Panc1 (cell line): ENCODE measurements at regions not wholly inside any gene's neighbourhood (a gene's known extent, or its start where the extent isn't known, plus 50 kb on each side); places are given as distances from the start of the nearest gene placed in this dataset.

Experiments used
- ATAC-seq: fragments of 200-7000 bp; cut with Tn5 transposase; 2 replicates; pipeline ENCODE4 v1.9.1; 2020; ENCODE audit warnings: mild to moderate bottlenecking, moderate library complexity
- BruUV-seq: library from RNA; stranded (reverse); fragments of 400-500 nt; replicated peaks from 2 replicates; lab custom pipeline; 2021; lab: Mats Ljungman, UMichigan
- CTCF ChIA-PET: fragments of 300-600 bp; sonication (Branson Sonifier 250); formaldehyde crosslinking; loops from one replicate; lab custom pipeline; 2022; ENCODE audit warnings: antibody characterized with exemption; lab: Charles Lee
- POLR2A ChIA-PET: fragments of 300-600 bp; sonication (Branson Sonifier 250); formaldehyde crosslinking; loops from one replicate; lab custom pipeline; 2022; ENCODE audit warnings: antibody characterized with exemption; lab: Charles Lee
- DNase-seq: peaks from one replicate; pipeline ENCODE4 v3.0.0-alpha.2; 2010; ENCODE audit warnings: low read depth, low spot score
- H3K27ac ChIP-seq: 2 replicates; pipeline ENCODE4 v1.5.1; 2011; ENCODE audit warnings: mild to moderate bottlenecking, low read length, inconsistent platforms
- H3K27me3 ChIP-seq: fragments of 200-500 bp; sonication (Bioruptor generic); 2 replicates; pipeline ENCODE4 v1.6.0; 2014; ENCODE audit warnings: low read length, inconsistent platforms; ENCODE audit not compliant: control insufficient read depth, insufficient read depth
- H3K36me3 ChIP-seq: fragments of 200-500 bp; sonication (Bioruptor generic); 2 replicates; pipeline ENCODE4 v1.5.1; 2014; ENCODE audit warnings: inconsistent platforms, mild to moderate bottlenecking, low read length, moderate library complexity; ENCODE audit not compliant: control insufficient read depth, insufficient read depth
- H3K4me1 ChIP-seq: 2 replicates; pipeline ENCODE4 v1.5.1; 2011; ENCODE audit warnings: inconsistent platforms, mild to moderate bottlenecking, low read length, moderate library complexity; ENCODE audit not compliant: control insufficient read depth, insufficient read depth
- H3K4me3 ChIP-seq, 2 experiments: 2 replicates each; pipeline ENCODE4 v1.5.1; 2011 to 2012; ENCODE audit warnings: low read depth in 2 of 2, low read length in 2 of 2, mild to moderate bottlenecking in 2 of 2, inconsistent platforms in 1 of 2, moderate library complexity in 1 of 2
- H3K9me3 ChIP-seq: fragments of 200-500 bp; sonication (Bioruptor generic); 2 replicates; pipeline ENCODE4 v1.5.1; 2014; ENCODE audit warnings: low read depth, mild to moderate bottlenecking, inconsistent platforms, low read length, moderate library complexity; ENCODE audit not compliant: control insufficient read depth, insufficient read depth
- CTCF ChIP-seq: fragments of 450-650 bp; IDR thresholded peaks from 2 replicates; pipeline ENCODE4 v1.5.1; 2017; ENCODE audit warnings: mild to moderate bottlenecking
- POLR2AphosphoS5 ChIP-seq: IDR thresholded peaks from 2 replicates; pipeline ENCODE4 v1.6.1; 2012; ENCODE audit warnings: mild to moderate bottlenecking, low read depth, low read length, moderate library complexity
- REST ChIP-seq, 2 experiments: IDR thresholded peaks; 2 replicates each; pipeline ENCODE4 v1.6.1; 2011 to 2012; ENCODE audit warnings: low read depth in 2 of 2, control low read depth in 1 of 2, low read length in 1 of 2, mild to moderate bottlenecking in 1 of 2, moderate library complexity in 1 of 2; ENCODE audit not compliant: insufficient read depth in 1 of 2
- SIN3A ChIP-seq: IDR thresholded peaks from 2 replicates; pipeline ENCODE4 v1.6.1; 2012; ENCODE audit warnings: low read depth, mild to moderate bottlenecking, low read length, moderate library complexity, borderline replicate concordance; ENCODE audit not compliant: insufficient read depth
- TCF7L2 ChIP-seq: IDR thresholded peaks from 2 replicates; pipeline ENCODE4 v1.6.1; 2011; ENCODE audit warnings: mild to moderate bottlenecking, low read depth, low read length, inconsistent platforms
- in situ Hi-C: cut with HindIII; loops from 2 replicates; pipeline ENCODE4 v1.10.0; 2016; ENCODE audit warnings: low sequenced_read_pairs, low pct_unique_long_range_greater_than_20kb
- intact Hi-C: fragments of 100-400 bp; cut with micrococcal nuclease; formaldehyde crosslinking; loops from one replicate; pipeline ENCODE4 v1.10.0; 2022; ENCODE audit not compliant: unreplicated experiment

GRCh38 chr6:54784011-54784410, 62.6 kb upstream of the FAM83B start:
- no peaks in the 10 kb centered on the region for H3K27me3 ChIP-seq
- POLR2A ChIA-PET: no interaction called here
- in situ Hi-C loops: no loop called here

GRCh38 chr6:54786154-54786553, 60.4 kb upstream of the FAM83B start:
- Histone ChIP-seq H3K4me3 (no peak overlapping the region), H3K27me3 (no peaks in the 10 kb centered on the region), H3K36me3 (no peaks in the 10 kb centered on the region), H3K27ac (no peak overlapping the region), H3K9me3 (no peaks in the 10 kb centered on the region), H3K4me1 (no peaks in the 10 kb centered on the region)
- TF ChIP-seq SIN3A: no peak
- no peak for TF ChIP-seq CTCF
- no peak for TF ChIP-seq REST (IDR thresholded peaks at IDR 0.05; ENCODE audit: insufficient read depth in 1 of 2, low read depth in 2 of 2, low read length in 1 of 2)
- no peak for TF ChIP-seq POLR2AphosphoS5
- ChIA-PET CTCF (no interaction called here), POLR2A (interaction anchor here (0.6 kb wide), 1 partner anchor 1810 kb away, joined by 3 read pairs; no protein-coding TSS in a partner anchor)
- in situ Hi-C loops: no loop called here
- no peak for ATAC-seq
- DNase-seq: no peak
- intact Hi-C loops: no loop called here
- BruUV-seq: no TSS peak

More at GRCh38 chr6:54784011-54784410, 62.6 kb upstream of the FAM83B start:
- intact Hi-C loops: no loop called here
- no peak for ATAC-seq
- TF ChIP-seq POLR2AphosphoS5 (no peak), REST (IDR thresholded peaks at IDR 0.05; ENCODE audit: insufficient read depth in 1 of 2, low read depth in 2 of 2, low read length in 1 of 2) (no peak), CTCF (no peak), SIN3A (no peak), TCF7L2 (no peak)
- H3K27ac ChIP-seq: no peak overlapping the region
- no peaks in the 10 kb centered on the region for H3K9me3 ChIP-seq
- no peaks in the 10 kb centered on the region for H3K36me3 ChIP-seq
- no peak overlapping the region for H3K4me3 ChIP-seq
- no peak for DNase-seq
- CTCF ChIA-PET: no interaction called here
- BruUV-seq: no TSS peak
- H3K4me1 ChIP-seq: no peaks in the 10 kb centered on the region
